D721Med (cell line): ENCODE measurements at regions not wholly inside any gene's neighbourhood (a gene's known extent, or its start where the extent isn't known, plus 50 kb on each side); places are given as distances from the start of the nearest gene placed in this dataset.
"Not testable (repeated sequence)": the region's sequence is repeated elsewhere in the genome, so short reads cannot be mapped to it uniquely, and the experiment has no call there.

Source experiments
- DNase-seq: peaks from one replicate; pipeline ENCODE4 v3.0.0; 2011; ENCODE audit warnings: low spot score; ENCODE audit not compliant: insufficient read length
- FAIRE-seq: peaks from 2 replicates; lab custom pipeline; 2011; peaks lifted over from hg19 to GRCh38; lab: Jason Lieb, UNC
- CTCF ChIP-seq: IDR thresholded peaks from 2 replicates; pipeline ENCODE4 v1.5.1; 2012; ENCODE audit warnings: mild to moderate bottlenecking, control low read depth; ENCODE audit not compliant: insufficient read depth; ENCODE audit errors: missing control alignments

GRCh38 chr18:22525313-22525712 is 107.6 kb upstream of the CTAGE1 start:
- TF ChIP-seq CTCF = no peak
- FAIRE-seq = no peak

DNA sequence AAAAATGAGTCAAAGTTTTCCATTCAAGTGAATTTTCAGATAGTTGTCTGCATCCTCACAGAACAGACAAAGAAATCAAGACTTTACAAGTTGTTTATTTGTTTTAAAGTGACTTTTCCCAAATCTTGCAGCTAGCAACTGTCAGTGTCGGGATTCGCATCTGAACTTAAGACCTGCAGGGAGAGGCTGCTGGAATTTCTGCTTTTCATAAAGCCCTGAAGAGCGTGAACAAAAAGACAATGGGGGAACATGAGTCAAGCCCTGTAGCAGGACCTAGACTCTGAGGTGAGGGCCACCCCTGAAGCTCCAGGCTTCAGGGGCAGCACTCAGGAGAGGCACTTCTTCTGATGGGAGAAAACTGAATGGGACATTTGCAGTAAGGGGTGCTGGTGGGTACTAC is 108.2 kb upstream of the CTAGE1 start:
- no peak for FAIRE-seq
- TF ChIP-seq CTCF = no peak
- no peak for DNase-seq

More at GRCh38 chr18:22525313-22525712, 107.6 kb upstream of the CTAGE1 start:
- DNase-seq = no peak

DNA sequence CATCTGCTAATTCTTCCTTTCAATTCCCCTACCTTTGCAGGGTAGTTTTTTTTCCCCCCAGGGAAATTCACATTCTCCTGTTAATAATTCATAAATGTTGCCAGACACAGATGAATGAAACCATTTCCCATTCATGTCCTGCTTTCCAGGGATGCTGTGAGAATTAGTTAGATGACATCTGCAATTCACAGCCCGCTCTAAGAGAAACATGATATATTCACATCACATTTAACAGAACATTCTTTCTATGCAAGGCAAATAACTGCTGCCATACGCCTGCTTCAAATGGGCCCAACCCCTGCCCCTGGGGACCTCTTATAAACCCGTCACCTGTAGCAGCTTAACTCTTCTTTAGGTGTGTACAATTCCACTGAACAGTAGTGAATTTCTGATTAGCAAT is 110.6 kb upstream of the CTAGE1 start:
- TF ChIP-seq CTCF = no peak
- FAIRE-seq (no peak), DNase-seq (no peak)

GRCh38 chr18:22534706-22535105 is 117.0 kb upstream of the CTAGE1 start:
- not testable (repeated sequence) for FAIRE-seq, DNase-seq

DNA sequence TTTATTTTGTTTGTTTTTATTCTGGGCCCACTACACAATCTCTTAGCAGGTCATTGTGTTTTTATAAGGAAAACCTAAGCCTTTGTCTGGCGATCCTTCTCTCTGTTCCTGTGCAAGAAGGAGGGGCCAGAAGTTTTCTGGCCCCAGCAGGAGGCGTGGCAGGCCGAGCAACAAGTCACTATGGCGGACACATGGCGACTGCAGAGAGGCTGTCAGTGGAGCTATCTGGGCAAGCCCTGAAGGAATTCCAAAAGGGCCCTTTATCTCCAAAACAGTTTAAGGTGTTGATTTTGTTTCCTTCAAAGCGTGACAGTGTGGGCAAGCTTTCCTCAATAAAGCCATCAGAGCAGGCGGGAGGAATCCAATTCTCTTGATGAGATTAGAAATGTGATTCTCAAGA is 118.8 kb upstream of the CTAGE1 start:
- no peak for TF ChIP-seq CTCF
- no peak for DNase-seq
- no peak for FAIRE-seq

DNA sequence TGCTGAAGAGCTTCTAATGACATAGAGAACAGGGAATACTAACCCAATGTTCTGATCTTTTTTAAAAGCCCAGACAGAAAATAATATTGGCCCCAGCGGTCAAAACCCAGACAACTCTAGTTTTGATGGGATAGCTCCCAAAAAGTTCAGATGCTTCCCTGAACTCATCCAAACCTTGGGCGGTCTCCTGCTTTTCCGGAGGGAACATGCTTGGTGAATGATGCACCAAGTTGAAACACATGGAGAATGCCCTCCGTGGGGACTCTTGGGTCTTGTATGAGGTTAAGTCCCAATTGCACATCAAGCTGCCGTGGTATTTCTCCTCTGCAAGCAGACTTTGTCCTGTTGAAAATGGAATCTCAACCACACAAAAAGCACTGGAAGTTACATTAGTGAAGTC is 120.7 kb upstream of the CTAGE1 start:
- TF ChIP-seq CTCF = no peak
- no peak for FAIRE-seq
- no peak for DNase-seq

DNA sequence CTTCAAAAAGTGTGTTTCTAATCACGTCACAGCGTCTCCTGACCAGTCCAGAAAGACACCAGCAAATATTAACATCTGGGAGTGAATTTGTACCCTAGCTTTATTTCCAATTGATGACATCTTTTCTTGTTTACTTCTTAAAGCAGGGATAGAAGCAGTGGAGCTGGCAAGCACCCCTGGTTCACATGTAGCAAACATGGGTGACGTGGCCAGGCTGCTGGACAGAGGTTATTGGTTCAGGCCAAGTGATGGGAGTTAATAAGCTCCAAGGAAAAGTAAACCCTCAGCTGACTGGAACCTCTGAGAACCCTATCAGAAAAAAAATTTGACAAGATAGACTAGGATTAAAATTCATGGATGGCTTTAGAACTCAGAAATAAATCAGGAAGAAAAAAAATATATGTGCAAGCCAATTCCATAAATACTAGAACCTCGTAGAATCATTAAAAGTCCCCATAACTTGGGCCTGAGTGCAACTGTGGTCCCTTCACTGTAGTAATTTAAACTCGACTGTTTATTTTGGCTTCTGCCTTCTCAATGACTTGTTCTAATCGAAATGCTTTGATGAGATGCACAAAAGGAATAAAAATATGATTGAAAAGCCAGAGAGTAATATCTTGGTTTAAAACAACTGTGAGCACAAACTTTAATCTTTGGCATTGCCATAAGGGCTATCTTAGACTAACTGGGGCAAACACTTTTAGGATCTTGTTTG is 121.5 kb upstream of the CTAGE1 start:
- no peak for TF ChIP-seq CTCF
- DNase-seq (no peak), FAIRE-seq (no peak)
